Chondrocyte (in vitro differentiated cells): ENCODE measurements at regions not wholly inside any gene's neighbourhood (a gene's known extent, or its start where the extent isn't known, plus 50 kb on each side); places are given as distances from the start of the nearest gene placed in this dataset.

Experiments used
- DNase-seq: peaks from one replicate; pipeline ENCODE4 v3.0.0; 2021; ENCODE audit warnings: mixed read lengths, low spot score
- H3K27ac Mint-ChIP-seq: one replicate; pipeline ENCODE4 v1.8.0; 2021; ENCODE audit warnings: mild to moderate bottlenecking, moderate library complexity, mixed read lengths; ENCODE audit not compliant: unreplicated experiment
- H3K27me3 Mint-ChIP-seq: 2 replicates; pipeline ENCODE4 v1.8.0; 2021; ENCODE audit warnings: low read depth, mixed read lengths
- H3K36me3 Mint-ChIP-seq: 2 replicates; pipeline ENCODE4 v1.8.0; 2021; ENCODE audit warnings: low read depth, mixed read lengths
- H3K4me1 Mint-ChIP-seq: 2 replicates; pipeline ENCODE4 v1.8.0; 2021; ENCODE audit warnings: low read depth, mild to moderate bottlenecking, mixed read lengths
- H3K4me3 Mint-ChIP-seq: one replicate; pipeline ENCODE4 v1.8.0; 2021; ENCODE audit warnings: mild to moderate bottlenecking, moderate library complexity, mixed read lengths; ENCODE audit not compliant: unreplicated experiment
- H3K9me3 Mint-ChIP-seq: 2 replicates; pipeline ENCODE4 v1.8.0; 2021; ENCODE audit warnings: low read depth, mixed read lengths
- CTCF ChIP-seq: fragments of 200-600 bp; sonication (generic); IDR thresholded peaks from 2 replicates; pipeline ENCODE4 v1.5.0; 2021; ENCODE audit warnings: antibody characterized with exemption, mild to moderate bottlenecking, moderate library complexity

DNA sequence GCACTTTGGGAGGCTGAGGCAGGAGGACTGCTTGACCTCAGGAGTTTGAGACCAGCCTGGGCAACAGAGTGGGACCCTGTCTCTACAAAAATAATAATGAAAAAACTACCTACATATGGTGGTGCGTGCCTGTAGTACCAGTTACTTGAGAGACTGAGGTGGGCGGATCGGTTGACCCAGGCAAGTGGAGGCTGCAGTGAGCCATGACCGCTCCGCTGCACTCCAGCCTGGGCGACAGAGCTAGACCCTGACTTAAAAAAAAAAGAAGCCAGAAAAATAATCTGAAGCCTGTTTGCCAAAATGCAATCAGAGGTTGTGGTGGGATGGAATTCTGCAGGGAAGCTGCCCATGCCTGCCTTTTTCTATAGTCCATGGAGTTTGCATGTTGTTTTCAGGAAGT, 50.4 kb upstream of the GGTA1 start:
- no peak for DNase-seq
- H3K4me3 Mint-ChIP-seq: no peak overlapping the region
- H3K9me3 Mint-ChIP-seq: no peaks in the 10 kb centered on the region
- H3K4me1 Mint-ChIP-seq: peaks cover 17% of the 10 kb centered on the region
- H3K36me3 Mint-ChIP-seq: no peaks in the 10 kb centered on the region
- no peak overlapping the region for H3K27ac Mint-ChIP-seq
- no peaks in the 10 kb centered on the region for H3K27me3 Mint-ChIP-seq
- no peak for TF ChIP-seq CTCF

DNA sequence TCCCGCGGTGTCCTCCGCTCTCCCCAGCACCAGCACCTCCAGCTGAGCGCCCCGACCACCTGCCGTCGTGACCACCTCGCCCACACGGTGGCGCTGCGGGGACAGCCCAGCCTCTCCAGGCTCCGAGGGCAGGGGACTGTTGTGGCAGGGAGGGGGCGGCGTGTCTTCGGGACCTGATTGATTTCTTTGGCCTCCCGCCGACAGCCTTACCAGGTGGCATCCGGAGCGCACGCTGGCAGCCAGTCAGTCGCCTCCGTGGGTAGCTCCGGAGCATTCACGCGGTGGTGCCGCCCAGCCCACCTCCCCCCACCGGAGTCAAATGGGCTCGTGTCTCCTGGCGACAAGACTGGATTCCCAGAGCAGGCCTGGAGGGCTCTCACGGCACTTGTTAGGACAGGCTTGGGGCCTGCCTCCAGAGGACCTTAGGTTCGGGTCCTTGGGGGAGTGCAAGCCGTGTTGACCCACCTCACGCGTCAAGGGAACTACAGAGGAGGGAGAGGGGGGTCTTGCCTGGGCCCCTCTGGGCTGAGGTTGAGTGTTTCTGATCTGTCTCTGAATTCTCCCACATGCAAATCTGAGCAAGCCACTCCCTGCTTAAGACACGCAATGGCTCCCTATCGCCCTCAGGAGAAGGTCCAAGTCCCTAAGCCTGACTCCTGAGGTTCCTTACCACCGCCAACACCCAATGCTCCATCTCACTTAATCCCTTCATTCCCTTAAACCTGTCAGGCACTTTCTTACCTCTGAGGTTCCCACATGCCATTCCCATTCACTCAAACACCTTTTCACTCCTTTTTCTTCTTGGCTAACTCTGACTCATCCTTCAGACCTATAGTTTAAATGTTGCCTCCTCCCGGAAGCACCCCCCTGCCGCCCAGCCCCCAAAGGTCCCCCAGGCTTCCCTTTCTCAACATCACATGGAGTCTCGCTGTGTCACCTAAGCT, 51.2 kb upstream of the GGTA1 start:
- no peak for DNase-seq
- peak; percentile 99 for TF ChIP-seq CTCF
- Mint-ChIP-seq H3K27me3 (no peaks in the 10 kb centered on the region), H3K27ac (no peak overlapping the region), H3K4me1 (peaks cover 17% of the 10 kb centered on the region), H3K9me3 (no peaks in the 10 kb centered on the region), H3K4me3 (peak overlapping the region; percentile 58), H3K36me3 (no peaks in the 10 kb centered on the region)

DNA sequence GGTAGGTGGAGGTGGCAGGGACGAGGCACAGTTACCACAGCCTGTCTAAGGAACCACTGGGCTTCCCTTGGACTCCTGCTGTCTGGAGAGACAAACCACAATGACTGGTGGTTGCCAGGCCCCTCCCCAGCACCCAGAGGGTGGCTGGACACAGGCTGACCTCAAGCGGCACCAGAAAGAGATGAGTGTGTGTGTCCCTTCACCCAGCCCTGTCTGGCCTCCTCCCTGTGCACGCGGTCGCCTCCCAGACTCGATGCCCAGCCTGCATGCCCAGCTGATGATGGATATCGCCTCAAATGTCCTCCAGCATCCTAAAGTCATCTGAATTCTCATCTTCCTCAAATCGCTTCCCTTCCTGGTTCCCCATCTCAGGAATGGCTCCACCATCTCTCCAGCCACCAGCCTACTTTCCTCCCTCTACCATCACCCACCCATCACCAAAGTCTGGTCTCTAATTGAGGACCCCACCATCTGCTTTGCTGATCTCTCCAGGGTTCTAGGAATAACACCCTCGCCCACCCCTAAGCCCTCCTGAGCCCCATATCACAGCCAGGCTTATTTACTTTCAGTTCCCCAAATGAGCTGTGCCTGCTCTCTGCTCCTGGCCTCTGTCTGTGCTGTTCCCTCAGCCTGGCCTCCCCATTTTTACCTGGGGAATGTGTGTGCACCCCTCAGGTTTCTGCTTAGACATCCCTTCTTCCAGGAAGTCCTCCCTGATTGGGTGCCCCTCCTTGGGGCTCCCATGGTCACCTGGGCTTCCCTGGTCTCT, 52.5 kb upstream of the GGTA1 start:
- TF ChIP-seq CTCF: no peak

GRCh38 chr9:121556082-121556481, 56.4 kb upstream of the GGTA1 start:
- Mint-ChIP-seq H3K4me1 (peaks cover 37% of the 10 kb centered on the region), H3K36me3 (no peaks in the 10 kb centered on the region), H3K9me3 (no peaks in the 10 kb centered on the region), H3K27ac (peak overlapping the region; percentile 96), H3K4me3 (no peak overlapping the region), H3K27me3 (no peaks in the 10 kb centered on the region)
- no peak for TF ChIP-seq CTCF
- no peak for DNase-seq

More for the DNA sequence above, 52.5 kb upstream of the GGTA1 start:
- Mint-ChIP-seq H3K36me3 (no peaks in the 10 kb centered on the region), H3K4me3 (no peak overlapping the region), H3K4me1 (peaks cover 23% of the 10 kb centered on the region), H3K9me3 (no peaks in the 10 kb centered on the region), H3K27ac (no peak overlapping the region), H3K27me3 (no peaks in the 10 kb centered on the region)
- DNase-seq: no peak

- Mint-ChIP-seq H3K27me3 (no peaks in the 10 kb centered on the region), H3K36me3 (no peaks in the 10 kb centered on the region), H3K4me1 (peaks cover 37% of the 10 kb centered on the region), H3K27ac (peak overlapping the region; percentile 96), H3K9me3 (no peaks in the 10 kb centered on the region), H3K4me3 (no peak overlapping the region)
- TF ChIP-seq CTCF: no peak
- no peak for DNase-seq
Observed at GRCh38 chr9:121556580-121556979, 56.9 kb upstream of the GGTA1 start.
